ENCODE measurements at regions not wholly inside any gene's neighbourhood (a gene's known extent, or its start where the extent isn't known, plus 50 kb on each side); places are given as distances from the start of the nearest gene placed in this dataset.

- no peak for TF ChIP-seq MAX (IDR thresholded peaks at IDR 0.05)
- TF ChIP-seq REST (IDR thresholded peaks at IDR 0.05; ENCODE audit: low read depth) = no peak
- no peak for TF ChIP-seq YY1 (IDR thresholded peaks at IDR 0.05; ENCODE audit: low read depth)
- no peak for TF ChIP-seq EP300 (IDR thresholded peaks at IDR 0.05; ENCODE audit: borderline replicate concordance)
- no peak for TF ChIP-seq CREB1 (IDR thresholded peaks at IDR 0.05; ENCODE audit: low read depth)
- no peak for TF ChIP-seq CEBPB (IDR thresholded peaks at IDR 0.05)
- no peak for TF ChIP-seq EGR1 (IDR thresholded peaks at IDR 0.05)
- TF ChIP-seq RAD21 (IDR thresholded peaks at IDR 0.05; ENCODE audit: low read depth) = no peak
- no peak for TF ChIP-seq TAF1 (IDR thresholded peaks at IDR 0.05; ENCODE audit: low read depth)
- TF ChIP-seq TEAD4 (IDR thresholded peaks at IDR 0.05) = no peak
- TF ChIP-seq ZBTB7A (IDR thresholded peaks at IDR 0.05; ENCODE audit: low read depth) = no peak
- no peak for TF ChIP-seq USF1 (IDR thresholded peaks at IDR 0.05)
Observed at GRCh38 chr16:81165411-81166097, 69.4 kb upstream of the GCSH start.
